ENCODE measurements at regions not wholly inside any gene's neighbourhood (a gene's known extent, or its start where the extent isn't known, plus 50 kb on each side); places are given as distances from the start of the nearest gene placed in this dataset.

- H3K9me3 Mint-ChIP-seq (ENCODE audit: unreplicated experiment) = peaks cover 7% of the 10 kb centered on the region
- H3K27me3 Mint-ChIP-seq (ENCODE audit: unreplicated experiment) = peaks cover 8% of the 10 kb centered on the region
- H3K27ac Mint-ChIP-seq (ENCODE audit: unreplicated experiment) = no peak overlapping the region
- TF ChIP-seq CTCF (IDR thresholded peaks at IDR 0.05; ENCODE audit: partially characterized antibody, unreplicated experiment) = no peak
- no peak for DNase-seq
- no peaks in the 10 kb centered on the region for H3K36me3 Mint-ChIP-seq (ENCODE audit: unreplicated experiment)
- peaks cover 7% of the 10 kb centered on the region for H3K4me1 Mint-ChIP-seq (ENCODE audit: low read depth, unreplicated experiment)
- H3K4me3 Mint-ChIP-seq (ENCODE audit: unreplicated experiment) = no peak overlapping the region
These were observed 224.1 kb downstream of the MEF2C start for GRCh38 chr5:88658886-88659285.

- H3K4me1 Mint-ChIP-seq (ENCODE audit: low read depth, unreplicated experiment) = peaks cover 2% of the 10 kb centered on the region
- no peaks in the 10 kb centered on the region for H3K36me3 Mint-ChIP-seq (ENCODE audit: unreplicated experiment)
- TF ChIP-seq CTCF (IDR thresholded peaks at IDR 0.05; ENCODE audit: partially characterized antibody, unreplicated experiment) = no peak
- no peak overlapping the region for H3K4me3 Mint-ChIP-seq (ENCODE audit: unreplicated experiment)
- no peak for DNase-seq
- peaks cover 7% of the 10 kb centered on the region for H3K9me3 Mint-ChIP-seq (ENCODE audit: unreplicated experiment)
- H3K27me3 Mint-ChIP-seq (ENCODE audit: unreplicated experiment) = peaks cover 8% of the 10 kb centered on the region
- no peak overlapping the region for H3K27ac Mint-ChIP-seq (ENCODE audit: unreplicated experiment)
These were observed 224.8 kb downstream of the MEF2C start for GRCh38 chr5:88657906-88658775.

- no peaks in the 10 kb centered on the region for H3K4me1 Mint-ChIP-seq (ENCODE audit: low read depth, unreplicated experiment)
These were observed 225.8 kb downstream of the MEF2C start for GRCh38 chr5:88657136-88657535.

GRCh38 chr5:88656221-88656950 is 226.6 kb downstream of the MEF2C start:
- DNase-seq = no peak
- no peaks in the 10 kb centered on the region for H3K4me1 Mint-ChIP-seq (ENCODE audit: low read depth, unreplicated experiment)
- no peak overlapping the region for H3K27ac Mint-ChIP-seq (ENCODE audit: unreplicated experiment)
- H3K27me3 Mint-ChIP-seq (ENCODE audit: unreplicated experiment) = peaks cover 5% of the 10 kb centered on the region
- peaks cover 5% of the 10 kb centered on the region for H3K9me3 Mint-ChIP-seq (ENCODE audit: unreplicated experiment)
- H3K36me3 Mint-ChIP-seq (ENCODE audit: unreplicated experiment) = no peaks in the 10 kb centered on the region
- TF ChIP-seq CTCF (IDR thresholded peaks at IDR 0.05; ENCODE audit: partially characterized antibody, unreplicated experiment) = no peak
- H3K4me3 Mint-ChIP-seq (ENCODE audit: unreplicated experiment) = no peak overlapping the region

More at GRCh38 chr5:88657136-88657535, 225.8 kb downstream of the MEF2C start:
- no peaks in the 10 kb centered on the region for H3K36me3 Mint-ChIP-seq (ENCODE audit: unreplicated experiment)
- peaks cover 8% of the 10 kb centered on the region for H3K27me3 Mint-ChIP-seq (ENCODE audit: unreplicated experiment)
- H3K4me3 Mint-ChIP-seq (ENCODE audit: unreplicated experiment) = no peak overlapping the region
- DNase-seq = no peak
- peaks cover 7% of the 10 kb centered on the region for H3K9me3 Mint-ChIP-seq (ENCODE audit: unreplicated experiment)
- H3K27ac Mint-ChIP-seq (ENCODE audit: unreplicated experiment) = no peak overlapping the region
- no peak for TF ChIP-seq CTCF (IDR thresholded peaks at IDR 0.05; ENCODE audit: partially characterized antibody, unreplicated experiment)

GRCh38 chr5:88653471-88653870 is 229.5 kb downstream of the MEF2C start:
- Mint-ChIP-seq H3K27me3 (ENCODE audit: unreplicated experiment) (peaks cover 2% of the 10 kb centered on the region), H3K36me3 (ENCODE audit: unreplicated experiment) (no peaks in the 10 kb centered on the region), H3K4me3 (ENCODE audit: unreplicated experiment) (no peak overlapping the region), H3K27ac (ENCODE audit: unreplicated experiment) (no peak overlapping the region), H3K4me1 (ENCODE audit: low read depth, unreplicated experiment) (no peaks in the 10 kb centered on the region), H3K9me3 (ENCODE audit: unreplicated experiment) (no peaks in the 10 kb centered on the region)
- no peak for TF ChIP-seq CTCF (IDR thresholded peaks at IDR 0.05; ENCODE audit: partially characterized antibody, unreplicated experiment)
- no peak for DNase-seq
